Stimulated activated effector memory CD8-positive, alpha-beta T cell treated with anti-CD3 and anti-CD28 coated beads, Interleukin-12 subunit alpha, Interleukin-12 subunit beta, amount 100 ng/mL, for 72 hours (primary cell): ENCODE measurements at regions not wholly inside any gene's neighbourhood (a gene's known extent, or its start where the extent isn't known, plus 50 kb on each side); places are given as distances from the start of the nearest gene placed in this dataset.

Experiments
- ATAC-seq: fragments of 150-1000 bp; cut with Tn5 transposase; 2 replicates; pipeline ENCODE4 v1.10.0; 2021
- DNase-seq, 2 donors: peaks; one replicate each; pipeline ENCODE4 v3.0.0; 2021 to 2022; ENCODE audit warnings: low spot score in 2 of 2
- H3K27ac Mint-ChIP-seq: one replicate; pipeline ENCODE4 v1.8.0; 2022; ENCODE audit warnings: mild to moderate bottlenecking, mixed read lengths
- H3K36me3 Mint-ChIP-seq: one replicate; pipeline ENCODE4 v1.8.0; 2022; ENCODE audit warnings: mild to moderate bottlenecking, mixed read lengths
- H3K4me1 Mint-ChIP-seq: one replicate; pipeline ENCODE4 v1.8.0; 2022; ENCODE audit warnings: mixed read lengths
- H3K4me3 Mint-ChIP-seq: one replicate; pipeline ENCODE4 v1.8.0; 2022; ENCODE audit warnings: mild to moderate bottlenecking, mixed read lengths
- H3K9me3 Mint-ChIP-seq: one replicate; pipeline ENCODE4 v1.8.0; 2022; ENCODE audit warnings: mixed read lengths

DNA sequence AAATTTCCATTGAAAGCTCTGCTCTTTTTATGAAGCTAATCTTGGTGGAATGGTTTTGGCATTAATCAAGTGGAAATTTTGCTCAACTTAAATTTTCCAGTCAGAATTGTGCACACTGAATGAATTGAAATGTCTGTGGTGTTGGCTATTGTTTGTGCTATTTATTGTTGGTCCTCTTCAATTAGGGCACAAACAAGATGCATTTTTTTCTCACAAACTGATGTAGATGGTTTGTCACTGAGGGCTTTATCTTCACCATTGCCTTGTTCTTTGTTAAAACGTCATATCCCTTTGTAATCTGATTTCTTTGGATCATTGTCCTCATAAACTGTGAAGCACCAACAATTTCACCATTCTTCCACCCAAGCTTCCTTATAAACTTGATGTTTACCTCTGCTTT, 152.1 kb upstream of the RHOBTB1 start:
- DNase-seq (no peak), ATAC-seq (no peak)
- Mint-ChIP-seq H3K9me3 (peaks cover 2% of the 10 kb centered on the region), H3K4me3 (no peak overlapping the region), H3K27ac (no peak overlapping the region), H3K36me3 (no peaks in the 10 kb centered on the region), H3K4me1 (no peaks in the 10 kb centered on the region)

DNA sequence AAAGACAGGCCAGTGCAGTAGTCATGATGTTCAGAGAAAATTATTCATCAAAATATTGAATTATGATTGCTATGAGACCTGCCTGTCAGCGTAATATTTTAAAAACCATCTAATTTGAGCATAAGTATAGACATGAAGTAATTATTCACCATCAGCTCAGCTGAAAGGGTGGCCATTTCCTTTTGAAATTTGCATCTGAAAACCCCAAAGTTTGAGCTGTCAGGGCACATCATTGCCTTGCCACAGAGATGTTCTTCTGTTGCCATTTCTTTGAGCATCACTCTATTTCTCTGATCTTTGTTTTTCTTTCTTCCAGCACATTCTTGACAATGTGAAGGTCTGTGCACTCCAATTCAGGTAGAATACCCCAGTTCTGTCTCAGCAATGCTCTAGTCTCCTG, 147.5 kb upstream of the RHOBTB1 start:
- no peaks in the 10 kb centered on the region for H3K9me3 Mint-ChIP-seq
- ATAC-seq, result no peak

GRCh38 chr10:61089251-61089650, 145.3 kb upstream of the RHOBTB1 start:
- Mint-ChIP-seq H3K4me1 (no peaks in the 10 kb centered on the region), H3K9me3 (peaks cover 6% of the 10 kb centered on the region), H3K4me3 (no peak overlapping the region), H3K27ac (no peak overlapping the region), H3K36me3 (no peaks in the 10 kb centered on the region)
- no peak for ATAC-seq
- no peak for DNase-seq

More for the DNA sequence above, 147.5 kb upstream of the RHOBTB1 start:
- no peaks in the 10 kb centered on the region for H3K4me1 Mint-ChIP-seq
- no peaks in the 10 kb centered on the region for H3K36me3 Mint-ChIP-seq
- no peak overlapping the region for H3K4me3 Mint-ChIP-seq
- no peak for DNase-seq
- H3K27ac Mint-ChIP-seq, result no peak overlapping the region

- Mint-ChIP-seq H3K4me1 (no peaks in the 10 kb centered on the region), H3K4me3 (no peak overlapping the region), H3K9me3 (peaks cover 6% of the 10 kb centered on the region), H3K27ac (no peak overlapping the region), H3K36me3 (no peaks in the 10 kb centered on the region)
- no peak for DNase-seq
- no peak for ATAC-seq
Measured at GRCh38 chr10:61084493-61084892, 140.5 kb upstream of the RHOBTB1 start.

GRCh38 chr10:61081301-61081700, 137.3 kb upstream of the RHOBTB1 start:
- Mint-ChIP-seq H3K4me3 (no peak overlapping the region), H3K4me1 (no peaks in the 10 kb centered on the region), H3K36me3 (no peaks in the 10 kb centered on the region), H3K9me3 (peaks cover 6% of the 10 kb centered on the region), H3K27ac (no peak overlapping the region)
- DNase-seq, result no peak
- no peak for ATAC-seq

GRCh38 chr10:61078542-61079275, 134.7 kb upstream of the RHOBTB1 start:
- no peak for DNase-seq

DNA sequence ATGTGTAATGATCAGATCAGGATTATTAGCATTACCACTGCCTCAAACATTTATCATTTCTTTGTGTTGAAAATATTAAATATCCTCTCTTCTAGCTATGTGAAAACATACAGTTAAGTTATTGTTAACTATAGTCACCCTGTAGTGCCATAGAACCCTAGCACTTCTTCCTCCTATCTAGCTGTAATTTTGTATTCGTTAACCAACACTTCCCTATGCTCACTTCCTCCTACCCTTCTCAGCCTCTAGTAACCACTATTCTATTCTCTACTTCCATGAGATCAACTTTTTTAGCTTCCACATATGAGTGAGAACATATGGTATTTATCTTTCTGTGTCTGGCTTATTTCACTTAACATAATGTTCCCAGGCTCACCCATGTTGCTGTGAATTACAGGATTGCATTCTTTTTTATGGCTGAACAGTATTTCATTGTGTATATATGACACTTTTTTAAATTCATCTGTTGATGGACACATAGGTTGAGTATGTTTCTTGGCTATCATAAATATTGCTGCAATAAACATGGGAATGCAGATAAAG, 132.7 kb upstream of the RHOBTB1 start:
- no peaks in the 10 kb centered on the region for H3K36me3 Mint-ChIP-seq
- no peak overlapping the region for H3K27ac Mint-ChIP-seq
- no peak for DNase-seq
- no peaks in the 10 kb centered on the region for H3K9me3 Mint-ChIP-seq
- H3K4me1 Mint-ChIP-seq, result no peaks in the 10 kb centered on the region
- no peak overlapping the region for H3K4me3 Mint-ChIP-seq
- ATAC-seq, result no peak

More at GRCh38 chr10:61078542-61079275, 134.7 kb upstream of the RHOBTB1 start:
- Mint-ChIP-seq H3K4me1 (no peaks in the 10 kb centered on the region), H3K27ac (no peak overlapping the region), H3K9me3 (no peaks in the 10 kb centered on the region), H3K36me3 (no peaks in the 10 kb centered on the region), H3K4me3 (no peak overlapping the region)
- no peak for ATAC-seq

DNA sequence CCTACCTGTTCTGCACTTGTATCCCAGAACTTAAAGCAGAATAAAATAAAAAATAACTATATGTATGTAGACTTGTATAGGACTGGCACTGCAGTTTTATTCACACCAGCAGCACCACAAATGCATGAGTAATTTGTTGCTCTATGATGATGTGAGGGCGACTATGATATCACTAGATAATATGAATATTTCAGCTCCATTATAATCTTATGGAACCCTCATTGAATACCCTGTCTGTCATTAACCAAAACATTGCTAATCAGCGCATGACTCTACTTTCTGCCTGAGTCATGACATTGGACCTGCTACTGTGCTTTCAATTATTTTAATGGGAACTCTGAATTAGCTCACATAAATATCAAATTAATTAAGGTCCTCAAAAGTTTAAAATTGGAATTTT, 129.4 kb upstream of the RHOBTB1 start:
- Mint-ChIP-seq H3K4me3 (no peak overlapping the region), H3K27ac (no peak overlapping the region), H3K9me3 (no peaks in the 10 kb centered on the region), H3K36me3 (no peaks in the 10 kb centered on the region), H3K4me1 (no peaks in the 10 kb centered on the region)
- DNase-seq (no peak), ATAC-seq (no peak)

DNA sequence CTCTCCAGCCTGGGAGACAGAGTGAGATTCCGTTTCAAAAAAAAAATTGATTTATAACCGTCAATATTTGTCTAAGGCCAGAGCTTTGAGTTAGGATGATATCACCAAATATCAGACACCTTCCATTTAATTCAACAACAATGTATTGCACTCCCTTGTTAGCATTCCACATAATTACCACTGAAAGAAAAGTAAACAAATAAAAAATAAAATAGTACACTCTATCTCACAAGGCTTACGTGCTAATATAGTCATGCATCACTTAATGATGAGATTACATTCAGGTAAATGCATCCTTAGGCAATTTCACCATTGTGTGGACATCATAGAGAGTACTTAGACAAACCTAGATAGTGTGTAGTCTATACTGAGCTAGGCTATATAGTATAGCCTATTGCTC, 127.6 kb upstream of the RHOBTB1 start:
- no peaks in the 10 kb centered on the region for H3K9me3 Mint-ChIP-seq
- no peak overlapping the region for H3K4me3 Mint-ChIP-seq
- no peak for DNase-seq
- no peaks in the 10 kb centered on the region for H3K4me1 Mint-ChIP-seq
- no peak overlapping the region for H3K27ac Mint-ChIP-seq
- no peak for ATAC-seq
- H3K36me3 Mint-ChIP-seq, result no peaks in the 10 kb centered on the region

DNA sequence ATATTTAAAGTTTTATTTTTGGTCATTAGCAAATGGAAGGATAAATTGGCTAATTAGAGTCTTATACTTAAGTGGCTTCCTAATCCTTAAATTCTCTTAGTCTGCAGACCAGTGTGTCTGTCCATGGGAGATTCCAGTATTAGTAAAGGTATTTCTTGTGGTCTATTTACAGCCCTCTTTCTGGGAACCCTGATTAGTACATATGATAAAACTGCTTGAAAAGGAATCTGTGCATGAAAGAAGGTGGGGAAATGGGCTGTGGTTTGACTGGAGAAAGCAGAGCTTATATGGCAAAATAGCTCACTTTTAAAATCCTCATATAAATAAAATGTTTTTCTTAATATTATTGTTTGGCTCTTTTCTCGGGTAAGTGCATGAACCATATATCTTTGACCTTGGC, 124.5 kb upstream of the RHOBTB1 start:
- Mint-ChIP-seq H3K27ac (no peak overlapping the region), H3K4me3 (no peak overlapping the region), H3K36me3 (no peaks in the 10 kb centered on the region), H3K9me3 (no peaks in the 10 kb centered on the region), H3K4me1 (no peaks in the 10 kb centered on the region)
- no peak for ATAC-seq
- no peak for DNase-seq

DNA sequence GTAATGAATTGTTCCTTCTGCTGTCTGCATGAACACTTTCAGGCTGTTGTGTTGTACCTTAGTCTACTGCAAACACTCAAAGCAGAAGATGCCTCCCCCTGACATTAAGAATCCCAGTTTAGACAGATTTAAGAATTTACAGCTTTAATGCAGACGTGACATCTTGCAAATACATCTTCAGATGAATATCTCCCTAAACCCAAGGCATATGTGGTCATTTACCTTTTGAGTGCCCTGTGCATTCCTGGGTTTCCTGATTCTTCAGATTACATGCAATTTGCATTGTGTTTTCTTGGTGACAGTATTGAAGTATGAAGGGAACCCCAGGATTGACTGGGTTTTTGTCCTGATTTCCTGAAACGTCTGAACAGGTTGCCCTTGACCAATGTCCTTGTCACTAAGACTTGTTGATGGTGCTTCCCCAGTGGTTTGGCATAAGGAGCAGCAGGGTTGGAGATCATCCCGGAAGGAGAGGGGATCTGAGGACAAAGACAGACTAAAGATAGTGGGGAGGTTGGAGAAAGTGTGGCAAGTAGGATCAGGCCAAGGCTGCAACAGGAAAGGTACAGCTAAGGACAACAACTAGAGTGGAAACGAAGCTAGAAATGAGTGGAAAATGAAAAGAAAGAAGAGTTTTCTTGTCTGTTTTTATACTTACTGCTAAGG, 123.8 kb upstream of the RHOBTB1 start:
- Mint-ChIP-seq H3K27ac (no peak overlapping the region), H3K36me3 (no peaks in the 10 kb centered on the region), H3K4me3 (no peak overlapping the region), H3K9me3 (no peaks in the 10 kb centered on the region), H3K4me1 (no peaks in the 10 kb centered on the region)
- ATAC-seq (no peak), DNase-seq (no peak)

DNA sequence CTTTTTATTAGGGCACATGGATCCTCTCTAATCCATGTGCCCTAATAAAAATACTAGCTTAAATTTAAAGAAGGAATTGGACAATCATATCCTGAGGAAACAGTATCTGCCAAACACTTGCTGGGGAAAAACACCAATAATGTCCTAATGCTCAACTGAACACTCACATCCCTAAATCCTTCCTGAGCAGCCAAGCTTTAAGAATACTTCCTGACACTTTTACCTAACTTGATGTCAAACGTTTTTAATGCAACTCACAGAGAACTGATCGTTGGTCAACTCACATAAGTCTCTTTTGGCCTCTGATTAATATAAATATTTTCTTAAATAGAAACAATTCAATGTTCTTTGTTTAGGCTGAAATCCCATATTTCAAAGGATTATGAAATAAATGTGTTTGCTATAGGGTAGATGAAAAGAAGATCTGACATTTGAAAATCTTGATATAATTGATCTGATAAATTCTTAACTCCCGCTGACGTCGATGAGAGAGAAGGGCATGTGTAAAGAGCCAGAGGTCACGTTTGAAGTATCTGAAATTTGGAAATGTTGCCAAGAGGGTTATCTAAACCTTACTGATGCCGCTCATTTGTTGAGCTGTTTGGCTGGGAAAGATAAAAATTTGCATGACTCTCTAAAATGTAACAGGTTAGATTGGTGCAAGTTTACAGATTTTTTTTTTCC, 122.8 kb upstream of the RHOBTB1 start:
- Mint-ChIP-seq H3K9me3 (peaks cover 2% of the 10 kb centered on the region), H3K4me3 (no peak overlapping the region), H3K27ac (no peak overlapping the region), H3K36me3 (no peaks in the 10 kb centered on the region), H3K4me1 (no peaks in the 10 kb centered on the region)
- no peak for ATAC-seq
- no peak for DNase-seq

GRCh38 chr10:61065051-61065450, 121.1 kb upstream of the RHOBTB1 start:
- no peak for DNase-seq
- Mint-ChIP-seq H3K27ac (no peak overlapping the region), H3K4me1 (no peaks in the 10 kb centered on the region), H3K4me3 (no peak overlapping the region), H3K9me3 (peaks cover 2% of the 10 kb centered on the region), H3K36me3 (no peaks in the 10 kb centered on the region)
- ATAC-seq, result no peak

GRCh38 chr10:61064356-61064755, 120.4 kb upstream of the RHOBTB1 start:
- Mint-ChIP-seq H3K27ac (no peak overlapping the region), H3K36me3 (no peaks in the 10 kb centered on the region), H3K9me3 (peaks cover 2% of the 10 kb centered on the region), H3K4me3 (no peak overlapping the region), H3K4me1 (no peaks in the 10 kb centered on the region)
- DNase-seq (no peak), ATAC-seq (no peak)

- Mint-ChIP-seq H3K27ac (no peak overlapping the region), H3K36me3 (no peaks in the 10 kb centered on the region), H3K9me3 (peaks cover 2% of the 10 kb centered on the region), H3K4me3 (no peak overlapping the region), H3K4me1 (no peaks in the 10 kb centered on the region)
- DNase-seq (no peak), ATAC-seq (no peak)
Measured at GRCh38 chr10:61063901-61064300, 119.9 kb upstream of the RHOBTB1 start.

GRCh38 chr10:61063034-61063433, 119.0 kb upstream of the RHOBTB1 start:
- no peaks in the 10 kb centered on the region for H3K36me3 Mint-ChIP-seq

More at GRCh38 chr10:61063034-61063433, 119.0 kb upstream of the RHOBTB1 start:
- no peak for DNase-seq
- ATAC-seq, result no peak
- H3K9me3 Mint-ChIP-seq, result peaks cover 2% of the 10 kb centered on the region
- no peak overlapping the region for H3K27ac Mint-ChIP-seq
- H3K4me1 Mint-ChIP-seq, result no peaks in the 10 kb centered on the region
- H3K4me3 Mint-ChIP-seq, result no peak overlapping the region
